BJ (cell line): ENCODE measurements at regions not wholly inside any gene's neighbourhood (a gene's known extent, or its start where the extent isn't known, plus 50 kb on each side); places are given as distances from the start of the nearest gene placed in this dataset.
A peak's percentile ranks its signal among the peaks of the same experiment; 100 is the strongest.
"Not testable (repeated sequence)": the region's sequence is repeated elsewhere in the genome, so short reads cannot be mapped to it uniquely, and the experiment has no call there.

Source experiments
- CTCF ChIA-PET: fragments of 350-600 bp; formaldehyde crosslinking; extraction: SDS; loops from one replicate; lab custom pipeline; 2021; ENCODE audit warnings: antibody characterized with exemption, inconsistent platforms; lab: Yijun Ruan, JAX
- POLR2A ChIA-PET: fragments of 300-600 bp; sonication (Branson Sonifier 250); formaldehyde crosslinking; extraction: SDS; loops from one replicate; lab custom pipeline; 2021; ENCODE audit warnings: antibody characterized with exemption; lab: Charles Lee
- DNase-seq: peaks from one replicate; pipeline ENCODE4 v3.0.0-alpha.2; 2011; ENCODE audit warnings: low read depth
- H3K27me3 ChIP-seq: 2 replicates; pipeline ENCODE4 v1.6.0; 2011; ENCODE audit warnings: low read length; ENCODE audit not compliant: control insufficient read depth, insufficient read depth
- H3K36me3 ChIP-seq: 2 replicates; pipeline ENCODE4 v1.5.1; 2011; ENCODE audit warnings: low read length; ENCODE audit not compliant: control insufficient read depth, insufficient read depth
- H3K4me3 ChIP-seq: 2 replicates; pipeline ENCODE4 v1.5.1; 2011; ENCODE audit warnings: low read depth, mild to moderate bottlenecking, control low read depth, low read length
- CTCF ChIP-seq: IDR thresholded peaks from 2 replicates; pipeline ENCODE4 v1.5.1; 2011; ENCODE audit warnings: low read depth, mild to moderate bottlenecking, control low read depth, inconsistent platforms, low read length, moderate library complexity; ENCODE audit not compliant: insufficient read depth

GRCh38 chr5:136750224-136750862 is 385.0 kb upstream of the TRPC7 start:
- Histone ChIP-seq H3K27me3 (peaks cover 4% of the 10 kb centered on the region), H3K4me3 (no peak overlapping the region), H3K36me3 (no peaks in the 10 kb centered on the region)
- DNase-seq: no peak
- CTCF ChIA-PET: interaction anchor here (0.7 kb wide), 1 partner anchor 43 kb away, joined by 3 read pairs; no protein-coding TSS in a partner anchor
- POLR2A ChIA-PET: interaction anchor here (0.7 kb wide), 1 partner anchor 627 kb away, joined by 3 read pairs; no protein-coding TSS in a partner anchor
- TF ChIP-seq CTCF: no peak

GRCh38 chr5:136749016-136749415 is 383.7 kb upstream of the TRPC7 start:
- TF ChIP-seq CTCF: no peak
- CTCF ChIA-PET: no interaction called here
- Histone ChIP-seq H3K4me3 (no peak overlapping the region), H3K36me3 (no peaks in the 10 kb centered on the region), H3K27me3 (no peaks in the 10 kb centered on the region)
- DNase-seq: peak; percentile 9
- POLR2A ChIA-PET: no interaction called here

GRCh38 chr5:136743052-136743451 is 377.7 kb upstream of the TRPC7 start:
- no peaks in the 10 kb centered on the region for H3K27me3 ChIP-seq
- no peak for DNase-seq
- CTCF ChIA-PET: no interaction called here
- TF ChIP-seq CTCF: no peak
- POLR2A ChIA-PET: no interaction called here
- no peak overlapping the region for H3K4me3 ChIP-seq
- H3K36me3 ChIP-seq: no peaks in the 10 kb centered on the region

DNA sequence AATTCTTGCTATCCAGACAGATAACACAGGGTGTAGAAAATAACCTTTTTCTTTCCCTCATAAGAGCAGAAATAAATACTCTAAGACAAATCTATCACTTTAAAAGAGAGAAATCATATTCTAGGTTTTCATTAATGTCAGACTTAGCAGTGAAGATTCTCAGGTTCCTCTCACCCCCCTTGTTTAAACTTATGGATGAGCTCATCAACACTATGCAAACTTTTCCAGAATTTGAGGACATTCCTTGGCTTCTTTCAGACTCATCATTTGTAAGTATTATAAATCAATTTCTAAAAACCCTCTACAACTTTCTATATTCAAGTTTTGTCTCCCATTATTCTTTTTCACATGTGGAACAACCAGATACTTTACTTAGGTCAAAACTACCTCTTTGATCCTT is 374.9 kb upstream of the TRPC7 start:
- Histone ChIP-seq H3K36me3 (no peaks in the 10 kb centered on the region), H3K27me3 (no peaks in the 10 kb centered on the region), H3K4me3 (no peak overlapping the region)
- CTCF ChIA-PET: interaction anchor here (1.7 kb wide), 1 partner anchor 30 kb away, joined by 5 read pairs; no protein-coding TSS in a partner anchor
- POLR2A ChIA-PET: no interaction called here
- no peak for DNase-seq
- no peak for TF ChIP-seq CTCF

DNA sequence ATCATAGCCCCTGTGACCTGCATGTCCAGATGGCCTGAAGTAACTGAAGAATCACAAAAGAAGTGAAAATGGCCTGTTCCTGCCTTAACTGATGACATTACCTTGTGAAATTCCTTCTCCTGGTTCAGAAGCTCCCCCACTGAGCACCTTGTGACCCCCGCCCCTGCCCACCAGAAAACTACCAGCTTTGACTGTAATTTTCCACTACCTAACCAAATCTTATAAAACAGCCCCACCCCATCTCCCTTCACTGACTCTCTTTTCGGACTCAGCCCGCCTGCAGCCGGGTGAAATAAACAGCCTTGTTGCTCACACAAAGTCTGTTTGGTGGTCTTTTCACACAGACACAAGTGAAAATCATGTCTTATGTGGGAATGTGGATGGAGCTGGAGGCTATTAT is 373.9 kb upstream of the TRPC7 start:
- H3K4me3 ChIP-seq, H3K36me3 ChIP-seq, DNase-seq, H3K27me3 ChIP-seq, POLR2A ChIA-PET: not testable (repeated sequence)
- CTCF ChIA-PET: interaction anchor here (1.7 kb wide), 1 partner anchor 31 kb away, joined by 5 read pairs; no protein-coding TSS in a partner anchor

GRCh38 chr5:136738829-136739228 is 373.5 kb upstream of the TRPC7 start:
- CTCF ChIA-PET: no interaction called here
- DNase-seq: no peak
- POLR2A ChIA-PET: no interaction called here
- H3K27me3 ChIP-seq: no peaks in the 10 kb centered on the region
- no peaks in the 10 kb centered on the region for H3K36me3 ChIP-seq
- TF ChIP-seq CTCF: no peak
- no peak overlapping the region for H3K4me3 ChIP-seq
